NCI-H2171 treated with DMSO at 0.1 percent for 48 hours (cell line): ENCODE measurements at regions not wholly inside any gene's neighbourhood (a gene's known extent, or its start where the extent isn't known, plus 50 kb on each side); places are given as distances from the start of the nearest gene placed in this dataset.
"Not testable (repeated sequence)": the region's sequence is repeated elsewhere in the genome, so short reads cannot be mapped to it uniquely, and the experiment has no call there.

Experiments
- DNase-seq: peaks from one replicate; lab custom pipeline; 2025; lab: John Stamatoyannopoulos, UW

GRCh38 chr11:116335891-116336290, 436.9 kb downstream of the BUD13 start:
- no peak for DNase-seq

GRCh38 chr11:116335078-116335477, 437.7 kb downstream of the BUD13 start:
- DNase-seq: no peak

GRCh38 chr11:116334596-116334995, 438.2 kb downstream of the BUD13 start:
- no peak for DNase-seq

GRCh38 chr11:116333001-116333535, 439.7 kb downstream of the BUD13 start:
- no peak for DNase-seq

- DNase-seq: no peak
Observed at GRCh38 chr11:116332391-116332790, 440.4 kb downstream of the BUD13 start.

- no peak for DNase-seq
Observed at GRCh38 chr11:116331381-116331780, 441.4 kb downstream of the BUD13 start.

- DNase-seq: no peak
Observed at GRCh38 chr11:116330439-116331185, 442.2 kb downstream of the BUD13 start.

DNA sequence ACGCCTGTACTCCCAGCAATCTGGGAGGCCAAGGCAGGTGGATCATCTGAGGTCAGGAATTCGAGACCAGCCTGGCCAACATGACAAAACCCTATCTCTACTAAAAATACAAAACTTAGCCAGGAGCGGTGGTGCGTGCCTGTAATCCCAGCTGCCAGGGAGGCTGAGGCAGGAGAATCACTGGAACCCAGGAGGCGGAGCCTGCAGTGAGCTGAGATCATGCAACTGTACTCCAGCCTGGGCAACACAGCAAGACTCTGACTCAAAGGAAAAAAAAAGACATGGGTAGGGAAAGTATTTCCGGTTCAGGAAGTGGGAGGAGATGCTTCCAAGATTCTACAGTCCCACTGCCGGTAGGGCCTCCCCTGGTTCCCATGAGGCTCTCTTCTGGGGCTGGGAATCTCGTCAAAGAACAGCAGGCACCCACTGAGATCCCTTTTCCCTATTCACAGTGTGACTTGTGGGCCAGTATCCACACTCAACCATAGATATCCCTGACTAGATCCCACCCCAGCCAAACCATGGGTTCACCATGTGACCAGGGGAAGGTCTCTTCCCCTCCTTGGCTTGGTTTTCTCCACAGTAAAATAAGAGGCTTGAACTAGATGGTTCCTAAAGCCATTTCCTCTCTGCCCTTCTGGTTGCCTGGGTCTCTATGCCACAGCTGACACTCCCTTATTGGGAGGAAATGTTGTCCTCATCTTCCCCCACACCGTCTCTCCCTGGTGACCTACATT, 443.3 kb downstream of the BUD13 start:
- no peak for DNase-seq

DNA sequence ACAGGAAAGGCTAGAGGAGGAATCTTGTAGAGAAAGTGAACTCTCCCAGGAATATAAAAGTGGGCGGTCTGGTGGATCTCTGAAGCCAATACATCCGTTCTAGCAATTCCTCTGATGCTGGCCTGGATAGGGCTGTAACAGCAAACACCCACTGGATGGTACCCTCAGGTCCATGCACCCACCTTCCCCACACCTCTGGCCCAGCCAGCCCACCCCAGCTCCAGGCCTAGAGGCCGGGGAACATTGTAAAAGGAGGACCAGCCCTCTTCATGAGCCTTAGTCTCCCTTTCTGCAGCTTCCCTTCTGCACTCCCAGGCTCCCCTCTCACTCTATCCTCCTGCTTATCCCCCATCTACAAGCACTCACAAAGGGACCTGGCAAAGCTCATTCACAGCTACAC, 443.9 kb downstream of the BUD13 start:
- DNase-seq: no peak

- no peak for DNase-seq
Observed at GRCh38 chr11:116328391-116328790, 444.4 kb downstream of the BUD13 start.

DNA sequence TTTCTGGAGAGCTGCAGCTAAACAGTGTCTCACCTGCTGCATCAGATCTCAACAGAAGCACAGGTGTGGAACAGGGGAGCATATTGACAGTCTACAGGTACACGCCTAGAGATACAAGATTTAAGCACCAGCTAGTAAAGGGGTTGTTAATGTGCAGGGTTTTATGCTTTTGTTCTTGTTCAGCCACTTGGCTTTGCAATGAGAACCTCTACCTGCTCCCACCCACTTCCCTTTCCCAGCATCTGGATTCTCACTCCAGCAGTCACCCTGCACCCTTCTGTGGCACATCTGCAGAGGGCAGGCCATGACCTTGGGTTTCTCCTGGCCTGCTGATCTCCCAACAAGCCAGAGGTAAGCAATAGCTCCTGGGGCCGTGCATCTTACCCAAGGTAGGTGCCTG, 446.6 kb downstream of the BUD13 start:
- no peak for DNase-seq

DNA sequence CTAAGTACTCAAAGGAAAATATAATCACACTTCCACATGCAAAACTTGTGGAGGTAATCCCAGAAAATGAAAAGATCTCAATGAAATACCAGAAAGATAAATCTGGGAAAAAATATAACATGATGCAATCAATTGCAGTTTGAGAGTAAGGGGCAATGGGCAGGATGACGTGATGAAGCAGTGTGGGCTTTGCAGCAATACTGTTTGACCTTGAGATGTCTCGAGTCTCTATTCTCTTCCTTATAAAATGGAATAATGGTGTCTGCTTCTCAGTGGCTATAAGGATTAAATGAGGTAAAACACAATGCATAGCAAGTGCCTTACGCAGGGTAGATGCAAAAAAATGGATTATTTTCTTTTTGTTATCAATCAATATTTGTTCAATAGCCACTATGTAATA, 447.5 kb downstream of the BUD13 start:
- DNase-seq: no peak

GRCh38 chr11:116324077-116324476, 448.7 kb downstream of the BUD13 start:
- not testable (repeated sequence) for DNase-seq

- DNase-seq: peak; percentile 19
Observed at GRCh38 chr11:116317212-116317611, 455.6 kb downstream of the BUD13 start.

DNA sequence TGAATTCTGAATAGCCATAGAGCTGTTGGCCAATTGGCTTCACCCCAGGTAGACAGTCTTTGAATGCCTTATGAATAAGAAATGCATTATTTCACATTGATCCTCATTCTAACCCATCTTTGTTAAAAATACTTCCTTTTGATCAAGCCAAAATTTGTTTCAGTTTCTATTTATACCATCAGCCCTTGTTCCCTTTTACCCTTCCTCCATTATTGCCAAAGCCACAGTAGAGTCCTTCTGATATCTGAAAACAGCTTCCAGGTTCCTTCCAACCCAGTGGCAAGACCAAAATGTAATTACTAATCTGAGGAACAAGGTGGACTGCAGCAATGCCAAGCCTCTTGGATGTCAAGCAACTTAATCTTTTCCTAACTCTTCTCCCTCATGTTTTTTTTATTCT, 458.8 kb downstream of the BUD13 start:
- no peak for DNase-seq

DNA sequence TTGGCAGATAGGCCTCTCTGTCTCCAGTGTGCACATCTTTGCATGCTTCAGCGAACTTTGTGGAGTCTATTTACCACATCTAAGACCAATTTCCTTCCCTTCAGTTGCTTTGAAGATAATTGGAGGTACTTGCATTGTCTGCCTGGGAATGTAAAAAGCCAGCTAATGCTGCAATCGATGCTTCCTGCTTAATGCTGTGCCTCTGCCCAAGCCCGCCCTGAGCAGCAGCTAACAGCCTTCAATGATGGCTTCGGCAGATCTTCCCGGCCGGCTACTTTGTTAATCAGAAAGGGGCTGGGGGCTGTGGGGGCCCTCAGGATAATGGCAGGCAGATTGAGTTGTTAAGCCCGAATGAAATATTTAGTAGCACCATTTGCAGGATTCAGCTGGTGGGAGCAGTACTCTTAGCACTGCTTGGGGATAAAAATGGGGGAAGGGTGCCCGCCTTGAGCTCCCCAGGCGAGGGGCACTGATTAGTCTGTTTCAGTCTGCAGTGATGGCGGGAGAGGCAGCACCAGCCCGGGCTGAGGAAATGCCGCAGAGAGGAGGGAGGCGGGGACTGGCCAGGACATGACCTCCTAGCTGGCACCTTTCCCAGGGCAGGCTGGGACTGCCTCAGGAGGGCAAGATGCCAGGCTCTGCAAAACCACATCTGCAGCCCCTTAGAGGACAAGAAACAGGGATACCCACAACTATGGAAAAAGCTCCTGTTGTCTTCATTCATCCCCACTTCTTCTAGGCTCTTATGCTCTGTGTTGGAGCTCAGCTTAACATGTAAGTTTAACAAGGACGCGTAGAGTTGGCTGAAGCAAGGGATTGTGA, 460.0 kb downstream of the BUD13 start:
- DNase-seq: peak; percentile 89

DNA sequence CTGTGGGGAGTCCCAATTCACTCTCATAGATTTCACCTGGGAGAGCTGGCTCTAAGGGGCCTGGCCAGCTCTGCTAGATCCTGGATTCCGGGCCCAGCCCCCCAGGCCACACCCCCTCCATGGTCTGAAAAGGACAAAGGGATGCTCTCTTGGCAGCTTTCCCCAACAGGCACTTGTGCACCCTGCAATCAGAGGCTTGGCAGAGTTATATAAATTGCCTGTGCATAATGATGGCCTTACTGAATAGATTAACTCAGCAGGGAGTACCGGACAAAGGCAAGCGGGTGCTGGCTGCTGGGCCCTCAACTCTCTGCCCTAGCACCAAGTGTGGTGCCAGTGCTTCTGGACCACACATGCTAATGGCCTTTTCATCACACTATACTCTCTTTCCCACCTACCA, 461.6 kb downstream of the BUD13 start:
- DNase-seq: no peak

DNA sequence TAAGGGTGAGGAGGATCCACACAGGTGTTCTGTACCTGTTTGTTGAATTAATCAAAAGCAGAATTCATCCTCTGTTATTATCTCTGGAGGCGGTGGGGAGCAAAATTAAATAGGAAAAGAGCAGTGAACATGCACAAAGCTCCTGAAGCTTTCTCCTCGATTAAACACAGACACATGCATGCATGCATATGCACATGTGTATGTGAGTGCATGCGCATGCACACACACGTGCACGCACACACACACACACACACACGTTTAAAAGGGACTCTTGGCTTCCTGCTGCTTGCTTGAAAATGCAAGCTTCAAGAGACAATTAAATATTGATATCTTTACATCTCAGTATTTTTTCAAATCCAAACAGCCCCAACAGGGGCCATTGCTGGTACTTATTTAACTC, 462.1 kb downstream of the BUD13 start:
- DNase-seq: no peak

- no peak for DNase-seq
Observed at GRCh38 chr11:116310226-116310625, 462.6 kb downstream of the BUD13 start.

- no peak for DNase-seq
Observed at GRCh38 chr11:116309446-116309845, 463.3 kb downstream of the BUD13 start.

- peak; percentile 67 for DNase-seq
Observed at GRCh38 chr11:116302756-116303155, 470.0 kb downstream of the BUD13 start.

GRCh38 chr11:116301141-116301540, 471.6 kb downstream of the BUD13 start:
- no peak for DNase-seq
